HEK293 (cell line): ENCODE measurements at regions not wholly inside any gene's neighbourhood (a gene's known extent, or its start where the extent isn't known, plus 50 kb on each side); places are given as distances from the start of the nearest gene placed in this dataset.
A peak's percentile ranks its signal among the peaks of the same experiment; 100 is the strongest.

Source experiments
- CTCF ChIA-PET: fragments of 350-600 bp; formaldehyde crosslinking; extraction: SDS; loops from one replicate; lab custom pipeline; 2021; ENCODE audit warnings: antibody characterized with exemption; lab: Yijun Ruan, JAX
- POLR2A ChIA-PET: fragments of 300-600 bp; formaldehyde crosslinking; extraction: SDS; loops from one replicate; lab custom pipeline; 2020; ENCODE audit warnings: antibody characterized with exemption, inconsistent platforms; lab: Yijun Ruan, JAX
- H3K27ac ChIP-seq: fragments of 200-500 bp; sonication (Bioruptor generic); 2 replicates; pipeline ENCODE4 v1.5.1; 2014; ENCODE audit warnings: low read depth, low read length, control low read depth, inconsistent platforms; ENCODE audit errors: extremely low read depth
- H3K36me3 ChIP-seq, 2 experiments: fragments of 200-500 bp in 1 of 2; sonication (Bioruptor generic) in 1 of 2; 1 replicate in 1 of 2; 2 replicates in 1 of 2; pipeline ENCODE4 v1.5.1; 2014 to 2017; ENCODE audit warnings: inconsistent platforms in 2 of 2, low read length in 2 of 2; ENCODE audit not compliant: control insufficient read depth in 2 of 2, insufficient read depth in 1 of 2
- H3K4me1 ChIP-seq: fragments of 200-500 bp; sonication (Bioruptor generic); 2 replicates; pipeline ENCODE4 v1.5.1; 2014; ENCODE audit warnings: mild to moderate bottlenecking, low read length, inconsistent platforms; ENCODE audit not compliant: control insufficient read depth, insufficient read depth
- H3K4me3 ChIP-seq: 2 replicates; pipeline ENCODE4 v1.5.1; 2011; ENCODE audit warnings: low read depth, mild to moderate bottlenecking, control low read depth, low read length, moderate library complexity
- H3K9me3 ChIP-seq: fragments of 200-500 bp; sonication (Bioruptor generic); 2 replicates; pipeline ENCODE4 v1.5.1; 2014; ENCODE audit warnings: low read depth, low read length, inconsistent platforms; ENCODE audit not compliant: control insufficient read depth, insufficient read depth
- IKZF3 ChIP-seq: fragments of 450-650 bp; IDR thresholded peaks from 2 replicates; pipeline ENCODE4 v1.5.0; 2018; ENCODE audit warnings: missing biosample characterization, mild to moderate bottlenecking, missing genetic modification characterization, moderate library complexity
- KLF1 ChIP-seq: fragments of 450-650 bp; formaldehyde crosslinking; IDR thresholded peaks from 2 replicates; pipeline ENCODE4 v1.5.1; 2016; ENCODE audit warnings: missing biosample characterization, missing genetic modification characterization
- MEIS1 ChIP-seq: sonication (generic); formaldehyde crosslinking; IDR thresholded peaks from 2 replicates; pipeline ENCODE4 v1.8.1; 2022; ENCODE audit warnings: missing genetic modification reagents, mild to moderate bottlenecking, borderline replicate concordance
- PBX3 ChIP-seq: sonication (generic); formaldehyde crosslinking; IDR thresholded peaks from 2 replicates; pipeline ENCODE4 v1.8.1; 2022; ENCODE audit warnings: mild to moderate bottlenecking, moderate library complexity, missing genetic modification reagents
- SALL2 ChIP-seq: fragments of 450-650 bp; formaldehyde crosslinking; IDR thresholded peaks from 2 replicates; pipeline ENCODE4 v1.5.0; 2017; ENCODE audit warnings: missing biosample characterization, mild to moderate bottlenecking, missing genetic modification characterization, borderline replicate concordance
- SP7 ChIP-seq: fragments of 450-650 bp; formaldehyde crosslinking; IDR thresholded peaks from 2 replicates; pipeline ENCODE4 v1.5.1; 2016; ENCODE audit warnings: missing biosample characterization, missing genetic modification characterization
- YY1 ChIP-seq: fragments of 450-650 bp; formaldehyde crosslinking; IDR thresholded peaks from 2 replicates; pipeline ENCODE4 v1.5.1; 2018; ENCODE audit warnings: missing biosample characterization, missing genetic modification characterization
- ZBTB17 ChIP-seq: fragments of 450-650 bp; formaldehyde crosslinking; IDR thresholded peaks from 2 replicates; pipeline ENCODE4 v1.5.1; 2016; ENCODE audit warnings: missing biosample characterization, missing genetic modification characterization
- ZBTB20 ChIP-seq: fragments of 450-650 bp; formaldehyde crosslinking; IDR thresholded peaks from 2 replicates; pipeline ENCODE4 v1.5.1; 2016; ENCODE audit warnings: missing biosample characterization, missing genetic modification characterization
- ZNF148 ChIP-seq: fragments of 450-650 bp; formaldehyde crosslinking; IDR thresholded peaks from 2 replicates; pipeline ENCODE4 v1.5.0; 2017; ENCODE audit warnings: missing biosample characterization, missing genetic modification characterization, borderline replicate concordance
- ZNF157 ChIP-seq: fragments of 450-650 bp; formaldehyde crosslinking; IDR thresholded peaks from 2 replicates; pipeline ENCODE4 v1.5.1; 2016; ENCODE audit warnings: missing biosample characterization, missing genetic modification characterization
- ZNF202 ChIP-seq: fragments of 450-650 bp; formaldehyde crosslinking; IDR thresholded peaks from 2 replicates; pipeline ENCODE4 v1.5.1; 2016; ENCODE audit warnings: missing biosample characterization, missing genetic modification characterization, borderline replicate concordance
- ZNF221 ChIP-seq: fragments of 450-650 bp; formaldehyde crosslinking; IDR thresholded peaks from 2 replicates; pipeline ENCODE4 v1.5.1; 2017; ENCODE audit warnings: missing biosample characterization, missing genetic modification characterization, borderline replicate concordance
- ZNF354C ChIP-seq: fragments of 450-650 bp; formaldehyde crosslinking; IDR thresholded peaks from 2 replicates; pipeline ENCODE4 v1.5.1; 2016; ENCODE audit warnings: missing biosample characterization, missing genetic modification characterization, low read depth, borderline replicate concordance
- ZNF426 ChIP-seq: fragments of 450-650 bp; formaldehyde crosslinking; IDR thresholded peaks from 2 replicates; pipeline ENCODE4 v1.5.1; 2017; ENCODE audit warnings: missing biosample characterization, missing genetic modification characterization, mild to moderate bottlenecking, inconsistent platforms, moderate library complexity
- ZNF529 ChIP-seq: fragments of 450-650 bp; formaldehyde crosslinking; IDR thresholded peaks from 2 replicates; pipeline ENCODE4 v1.5.1; 2017; ENCODE audit warnings: missing genetic modification characterization, missing biosample characterization; ENCODE audit not compliant: insufficient replicate concordance
- ZNF600 ChIP-seq: fragments of 450-650 bp; formaldehyde crosslinking; IDR thresholded peaks from 2 replicates; pipeline ENCODE4 v1.5.1; 2016; ENCODE audit warnings: missing biosample characterization, missing genetic modification characterization
- ZNF621 ChIP-seq: fragments of 450-650 bp; formaldehyde crosslinking; IDR thresholded peaks from 2 replicates; pipeline ENCODE4 v1.5.1; 2017; ENCODE audit warnings: missing biosample characterization, missing genetic modification characterization
- ZNF660 ChIP-seq: fragments of 450-650 bp; IDR thresholded peaks from 2 replicates; pipeline ENCODE4 v1.5.1; 2018; ENCODE audit warnings: missing biosample characterization, mild to moderate bottlenecking, missing genetic modification characterization
- ZNF692 ChIP-seq: fragments of 450-650 bp; formaldehyde crosslinking; IDR thresholded peaks from 2 replicates; pipeline ENCODE4 v1.5.1; 2016; ENCODE audit warnings: missing biosample characterization, missing genetic modification characterization
- ZNF785 ChIP-seq: fragments of 450-650 bp; formaldehyde crosslinking; IDR thresholded peaks from 2 replicates; pipeline ENCODE4 v1.5.1; 2016; ENCODE audit warnings: missing biosample characterization, missing genetic modification characterization
- ZNF830 ChIP-seq: fragments of 450-650 bp; IDR thresholded peaks from 2 replicates; pipeline ENCODE4 v1.5.0; 2018; ENCODE audit warnings: missing biosample characterization, missing genetic modification characterization, low read depth, mild to moderate bottlenecking, moderate library complexity
- TF ChIP-seq, protein P1 (sequence below): fragments of 450-650 bp; formaldehyde crosslinking; IDR thresholded peaks from 2 replicates; pipeline ENCODE4 v1.5.1; 2016; ENCODE audit warnings: missing biosample characterization, missing genetic modification characterization
- TF ChIP-seq, protein P2 (sequence below): fragments of 450-650 bp; formaldehyde crosslinking; IDR thresholded peaks from 2 replicates; pipeline ENCODE4 v1.5.1; 2017; ENCODE audit warnings: missing biosample characterization, missing genetic modification characterization

- peak; percentile 99 for TF ChIP-seq ZNF157 (tag by site-specific recombination)
- no peak for TF ChIP-seq PBX3 (CRISPR knock-in tag)
- peak; percentile 35; the same call in 1 of the 2 replicates for TF ChIP-seq ZBTB20
- TF ChIP-seq ZNF830 (tag by site-specific recombination) = no peak
- no peak for TF ChIP-seq ZNF600 (tag by site-specific recombination)
- TF ChIP-seq ZNF221 = no peak
- no peak for TF ChIP-seq ZNF202 (tag by site-specific recombination)
- TF ChIP-seq, protein P1, sequence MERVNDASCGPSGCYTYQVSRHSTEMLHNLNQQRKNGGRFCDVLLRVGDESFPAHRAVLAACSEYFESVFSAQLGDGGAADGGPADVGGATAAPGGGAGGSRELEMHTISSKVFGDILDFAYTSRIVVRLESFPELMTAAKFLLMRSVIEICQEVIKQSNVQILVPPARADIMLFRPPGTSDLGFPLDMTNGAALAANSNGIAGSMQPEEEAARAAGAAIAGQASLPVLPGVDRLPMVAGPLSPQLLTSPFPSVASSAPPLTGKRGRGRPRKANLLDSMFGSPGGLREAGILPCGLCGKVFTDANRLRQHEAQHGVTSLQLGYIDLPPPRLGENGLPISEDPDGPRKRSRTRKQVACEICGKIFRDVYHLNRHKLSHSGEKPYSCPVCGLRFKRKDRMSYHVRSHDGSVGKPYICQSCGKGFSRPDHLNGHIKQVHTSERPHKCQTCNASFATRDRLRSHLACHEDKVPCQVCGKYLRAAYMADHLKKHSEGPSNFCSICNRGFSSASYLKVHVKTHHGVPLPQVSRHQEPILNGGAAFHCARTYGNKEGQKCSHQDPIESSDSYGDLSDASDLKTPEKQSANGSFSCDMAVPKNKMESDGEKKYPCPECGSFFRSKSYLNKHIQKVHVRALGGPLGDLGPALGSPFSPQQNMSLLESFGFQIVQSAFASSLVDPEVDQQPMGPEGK = no peak
- no peak for TF ChIP-seq IKZF3 (tag by site-specific recombination)
- CTCF ChIA-PET = interaction anchor here (0.6 kb wide), 1 partner anchor 35 kb away, joined by 3 read pairs; no protein-coding TSS in a partner anchor
- POLR2A ChIA-PET = no interaction called here
- Histone ChIP-seq H3K9me3 (no peaks in the 10 kb centered on the region), H3K4me1 (no peaks in the 10 kb centered on the region), H3K27ac (no peak overlapping the region), H3K36me3 (no peaks in the 10 kb centered on the region), H3K4me3 (no peak overlapping the region)
Observed at GRCh38 chr15:70294731-70295305, 197.1 kb upstream of the TLE3 start.

- POLR2A ChIA-PET = interaction anchor here (0.7 kb wide), 1 partner anchor 334 kb away, joined by 9 read pairs; no protein-coding TSS in a partner anchor
- Histone ChIP-seq H3K4me1 (no peaks in the 10 kb centered on the region), H3K4me3 (no peak overlapping the region), H3K27ac (no peak overlapping the region), H3K36me3 (no peaks in the 10 kb centered on the region), H3K9me3 (no peaks in the 10 kb centered on the region)
- CTCF ChIA-PET = interaction anchor here (0.6 kb wide), 2 partner anchors 27 to 71 kb away, joined by 3 to 4 read pairs; no protein-coding TSS in a partner anchor
- TF ChIP-seq KLF1 (tag by site-specific recombination) (no peak), ZNF529 (no peak), MEIS1 (CRISPR knock-in tag) (no peak), ZNF660 (tag by site-specific recombination) (no peak), ZNF148 (tag by site-specific recombination) (no peak), ZBTB17 (tag by site-specific recombination) (no peak), YY1 (no peak), ZNF426 (tag by site-specific recombination) (no peak), ZNF692 (tag by site-specific recombination) (no peak), ZNF785 (tag by site-specific recombination) (no peak), ZNF354C (no peak), SALL2 (tag by site-specific recombination) (no peak), ZNF621 (tag by site-specific recombination) (no peak), SP7 (tag by site-specific recombination) (no peak)
- TF ChIP-seq, protein P2, sequence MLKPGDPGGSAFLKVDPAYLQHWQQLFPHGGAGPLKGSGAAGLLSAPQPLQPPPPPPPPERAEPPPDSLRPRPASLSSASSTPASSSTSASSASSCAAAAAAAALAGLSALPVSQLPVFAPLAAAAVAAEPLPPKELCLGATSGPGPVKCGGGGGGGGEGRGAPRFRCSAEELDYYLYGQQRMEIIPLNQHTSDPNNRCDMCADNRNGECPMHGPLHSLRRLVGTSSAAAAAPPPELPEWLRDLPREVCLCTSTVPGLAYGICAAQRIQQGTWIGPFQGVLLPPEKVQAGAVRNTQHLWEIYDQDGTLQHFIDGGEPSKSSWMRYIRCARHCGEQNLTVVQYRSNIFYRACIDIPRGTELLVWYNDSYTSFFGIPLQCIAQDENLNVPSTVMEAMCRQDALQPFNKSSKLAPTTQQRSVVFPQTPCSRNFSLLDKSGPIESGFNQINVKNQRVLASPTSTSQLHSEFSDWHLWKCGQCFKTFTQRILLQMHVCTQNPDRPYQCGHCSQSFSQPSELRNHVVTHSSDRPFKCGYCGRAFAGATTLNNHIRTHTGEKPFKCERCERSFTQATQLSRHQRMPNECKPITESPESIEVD (tag by site-specific recombination) = no peak
Observed at GRCh38 chr15:70293591-70294470, 196.1 kb upstream of the TLE3 start.
